ENCODE measurements at regions not wholly inside any gene's neighbourhood (a gene's known extent, or its start where the extent isn't known, plus 50 kb on each side); places are given as distances from the start of the nearest gene placed in this dataset.

DNA sequence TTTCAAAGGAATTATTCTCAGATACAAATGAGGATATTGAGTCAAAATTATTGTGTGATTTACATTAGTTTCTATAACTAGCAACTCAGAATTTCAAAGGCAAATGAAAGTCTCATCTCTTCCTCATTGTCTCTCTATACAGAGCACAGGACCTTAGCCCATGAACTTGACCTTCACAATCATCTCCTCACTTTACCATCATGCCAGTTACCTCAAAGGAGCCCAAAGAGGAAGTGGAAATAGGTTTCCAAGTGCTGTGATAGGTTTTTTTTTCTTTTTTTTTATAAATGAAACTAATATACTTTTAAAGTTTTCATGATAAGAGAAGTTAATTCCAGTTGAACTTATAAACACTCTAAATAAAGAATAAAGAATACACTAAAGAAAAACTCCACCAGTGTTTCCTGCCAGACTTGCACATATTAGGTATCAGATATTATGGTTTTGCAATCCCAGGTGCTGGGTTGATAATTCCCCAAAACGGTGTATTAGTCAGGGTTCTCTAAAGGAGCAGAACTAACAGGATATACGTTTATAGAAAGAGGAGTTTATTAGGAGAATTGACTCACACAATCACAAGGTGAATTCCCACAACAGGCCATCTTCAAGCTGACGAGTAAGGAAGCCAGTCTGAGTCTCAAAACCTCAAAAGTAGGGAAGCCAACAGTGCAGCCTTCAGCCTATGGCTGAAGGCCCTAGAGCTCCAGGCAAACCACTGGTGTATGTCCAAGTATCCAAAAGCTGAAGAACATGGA, 50.1 kb upstream of the ADAMTS16 start:
- H3K27ac ChIP-seq (ENCODE audit: low read depth, low read length): no peak overlapping the region
- ATAC-seq: no peak
- intact Hi-C loops (cut with micrococcal nuclease): no loop called here
- Mint-ChIP-seq H3K27me3 (peaks cover 0 to 9% (median 0%) of the 10 kb centered on the region in 5 donors), H3K9me3 (peaks cover 0 to 9% (median 4%) of the 10 kb centered on the region in 11 donors), H3K4me1 (no peaks in the 10 kb centered on the region), H3K27ac (no peak overlapping the region), H3K4me3 (no peak overlapping the region), H3K36me3 (no peaks in the 10 kb centered on the region)
- DNase-seq: no peak
- no peak overlapping the region for H3K4me3 ChIP-seq (ENCODE audit: low read length)
- POLR2A ChIA-PET: no interaction called here
- H3K36me3 ChIP-seq (ENCODE audit: control insufficient read depth in 2 of 3, insufficient read depth in 3 of 3, low read length in 3 of 3): no peaks in the 10 kb centered on the region
- CTCF ChIA-PET: no interaction called here
- no peaks in the 10 kb centered on the region for H3K4me1 ChIP-seq (ENCODE audit: control insufficient read depth in 2 of 2, insufficient read depth in 2 of 2, low read length in 2 of 2)
- no peaks in the 10 kb centered on the region for H3K9me3 ChIP-seq (ENCODE audit: control insufficient read depth in 2 of 3, low read length in 3 of 3)
- no peaks in the 10 kb centered on the region for H3K27me3 ChIP-seq (ENCODE audit: control insufficient read depth in 2 of 2, insufficient read depth in 2 of 2, low read length in 2 of 2)
